Sigmoid colon (tissue), 6 donors: ENCODE measurements at regions not wholly inside any gene's neighbourhood (a gene's known extent, or its start where the extent isn't known, plus 50 kb on each side); places are given as distances from the start of the nearest gene placed in this dataset.

Experiments used
- DNase-seq: peaks from one replicate; pipeline ENCODE4 v3.0.0-alpha.2; 2019
- H3K27ac ChIP-seq, 4 donors: fragments of 200-600 bp; sonication (generic); one replicate each; pipeline ENCODE4 v1.5.1; 2016 to 2019; ENCODE audit warnings: mild to moderate bottlenecking in 1 of 4
- H3K27me3 ChIP-seq, 3 donors: fragments of 200-600 bp; sonication (generic); one replicate each; pipeline ENCODE4 v1.5.1; 2019; ENCODE audit warnings: mild to moderate bottlenecking in 1 of 3
- H3K36me3 ChIP-seq, 4 donors: fragments of 200-600 bp; sonication (generic); one replicate each; pipeline ENCODE4 v1.5.1; 2016 to 2019
- H3K4me1 ChIP-seq, 4 donors: fragments of 200-600 bp; sonication (generic); one replicate each; pipeline ENCODE4 v1.5.1; 2017 to 2019
- H3K4me3 ChIP-seq, 4 donors: fragments of 200-600 bp; sonication (generic); one replicate each; pipeline ENCODE4 v1.5.1; 2017 to 2019; ENCODE audit warnings: mild to moderate bottlenecking in 2 of 4, moderate library complexity in 1 of 4
- H3K9me3 ChIP-seq, 4 donors: fragments of 200-600 bp in 3 of 4; sonication (generic) in 3 of 4; one replicate each; pipeline versions ENCODE4 v1.5.1 to v1.6.1; 2013 to 2019
- CTCF ChIP-seq, 4 experiments: fragments of 450-650 bp in 3 of 4; fragments of 200-600 bp in 1 of 4; IDR thresholded peaks; one replicate each; pipeline ENCODE4 v1.5.1; 2016 to 2019; ENCODE audit warnings: antibody characterized with exemption in 4 of 4, mild to moderate bottlenecking in 3 of 4, moderate library complexity in 2 of 4
- EP300 ChIP-seq, 4 donors: sonication (generic); formaldehyde crosslinking; IDR thresholded peaks; one replicate each; pipeline ENCODE4 v1.6.1; 2017; ENCODE audit warnings: antibody characterized with exemption in 4 of 4
- POLR2A ChIP-seq, 2 donors: fragments of 450-650 bp; IDR thresholded peaks; one replicate each; pipeline ENCODE4 v1.6.1; 2016; ENCODE audit warnings: antibody characterized with exemption in 2 of 2, mild to moderate bottlenecking in 2 of 2, moderate library complexity in 2 of 2
- POLR2AphosphoS5 ChIP-seq, 4 donors: sonication (generic); formaldehyde crosslinking; IDR thresholded peaks; one replicate each; pipeline ENCODE4 v1.6.1; 2017; ENCODE audit warnings: antibody characterized with exemption in 4 of 4
- WGBS, 2 donors: extraction: QIAGEN DNeasy Blood & Tissue Kit; methylation state at CpG; one replicate each; pipeline ENCODE4 v1.1.7; 2013; 5-methylcytosine and 5-hydroxymethylcytosine counted together
- intact Hi-C: fragments of 100-400 bp; cut with DNase I; formaldehyde crosslinking; loops from one replicate; pipeline ENCODE4 v1.15.1; 2023
- donor health status: healthy with polysubstance abuse.
- donor health status: healthy.

GRCh38 chr1:14460173-14460572, 138.3 kb upstream of the KAZN start:
- no peaks in the 10 kb centered on the region for H3K4me1 ChIP-seq
- DNase-seq: no peak
- 95% methylated on average over 3 of the region's 3 CpGs for WGBS, 2 donors
- H3K36me3 ChIP-seq: no peaks in the 10 kb centered on the region
- TF ChIP-seq CTCF (IDR thresholded peaks at IDR 0.05) (no peak), POLR2A (IDR thresholded peaks at IDR 0.05) (no peak), EP300 (IDR thresholded peaks at IDR 0.05) (no peak), POLR2AphosphoS5 (IDR thresholded peaks at IDR 0.05) (no peak)
- intact Hi-C loops: no loop called here
- H3K9me3 ChIP-seq: no peaks in the 10 kb centered on the region
- H3K27ac ChIP-seq: no peak overlapping the region
- H3K4me3 ChIP-seq: no peak overlapping the region
- H3K27me3 ChIP-seq: no peaks in the 10 kb centered on the region

- no peaks in the 10 kb centered on the region for H3K36me3 ChIP-seq
- no peak for DNase-seq
- 92 to 93% methylated on average over 4 of the region's 4 CpGs for WGBS, 2 donors
- no peak overlapping the region for H3K4me3 ChIP-seq
- no peak overlapping the region for H3K27ac ChIP-seq
- no peaks in the 10 kb centered on the region for H3K27me3 ChIP-seq
- H3K4me1 ChIP-seq: no peaks in the 10 kb centered on the region
- intact Hi-C loops: no loop called here
- H3K9me3 ChIP-seq: no peaks in the 10 kb centered on the region
- TF ChIP-seq CTCF (IDR thresholded peaks at IDR 0.05): no peak
- TF ChIP-seq EP300 (IDR thresholded peaks at IDR 0.05): no peak
- TF ChIP-seq POLR2AphosphoS5 (IDR thresholded peaks at IDR 0.05): no peak
- no peak for TF ChIP-seq POLR2A (IDR thresholded peaks at IDR 0.05)
These were observed 135.6 kb upstream of the KAZN start for GRCh38 chr1:14462851-14463250.

GRCh38 chr1:14466006-14466405, 132.5 kb upstream of the KAZN start:
- no peak for DNase-seq
- 75 to 77% methylated on average over 4 of the region's 4 CpGs for WGBS, 2 donors
- no peak overlapping the region for H3K27ac ChIP-seq

GRCh38 chr1:14467112-14467511, 131.4 kb upstream of the KAZN start:
- TF ChIP-seq POLR2AphosphoS5 (IDR thresholded peaks at IDR 0.05) (no peak), CTCF (IDR thresholded peaks at IDR 0.05) (no peak), EP300 (IDR thresholded peaks at IDR 0.05) (no peak), POLR2A (IDR thresholded peaks at IDR 0.05) (no peak)
- no peak for DNase-seq
- H3K27me3 ChIP-seq: no peaks in the 10 kb centered on the region
- no peak overlapping the region for H3K27ac ChIP-seq
- 74 to 84% methylated on average over 1 of the region's 1 CpG for WGBS, 2 donors
- H3K4me3 ChIP-seq: no peak overlapping the region
- H3K4me1 ChIP-seq: no peaks in the 10 kb centered on the region
- H3K36me3 ChIP-seq: no peaks in the 10 kb centered on the region
- no peaks in the 10 kb centered on the region for H3K9me3 ChIP-seq
- intact Hi-C loops: no loop called here

More at GRCh38 chr1:14466006-14466405, 132.5 kb upstream of the KAZN start:
- TF ChIP-seq CTCF (IDR thresholded peaks at IDR 0.05): no peak
- TF ChIP-seq POLR2AphosphoS5 (IDR thresholded peaks at IDR 0.05): no peak
- no peak for TF ChIP-seq POLR2A (IDR thresholded peaks at IDR 0.05)
- TF ChIP-seq EP300 (IDR thresholded peaks at IDR 0.05): no peak
- H3K4me1 ChIP-seq: no peaks in the 10 kb centered on the region
- H3K4me3 ChIP-seq: no peak overlapping the region
- intact Hi-C loops: no loop called here
- no peaks in the 10 kb centered on the region for H3K9me3 ChIP-seq
- H3K36me3 ChIP-seq: no peaks in the 10 kb centered on the region
- H3K27me3 ChIP-seq: no peaks in the 10 kb centered on the region

GRCh38 chr1:14468751-14469150, 129.7 kb upstream of the KAZN start:
- H3K27me3 ChIP-seq: no peaks in the 10 kb centered on the region
- no peaks in the 10 kb centered on the region for H3K4me1 ChIP-seq
- 94 to 96% methylated on average over 7 of the region's 7 CpGs for WGBS, 2 donors
- H3K4me3 ChIP-seq: no peak overlapping the region
- H3K9me3 ChIP-seq: no peaks in the 10 kb centered on the region
- intact Hi-C loops: no loop called here
- no peak overlapping the region for H3K27ac ChIP-seq
- DNase-seq: no peak
- TF ChIP-seq CTCF (IDR thresholded peaks at IDR 0.05) (no peak), POLR2A (IDR thresholded peaks at IDR 0.05) (no peak), EP300 (IDR thresholded peaks at IDR 0.05) (no peak)
- H3K36me3 ChIP-seq: no peaks in the 10 kb centered on the region
